ENCODE measurements at regions not wholly inside any gene's neighbourhood (a gene's known extent, or its start where the extent isn't known, plus 50 kb on each side); places are given as distances from the start of the nearest gene placed in this dataset.
"Not testable (repeated sequence)": the region's sequence is repeated elsewhere in the genome, so short reads cannot be mapped to it uniquely, and the experiment has no call there.

DNA sequence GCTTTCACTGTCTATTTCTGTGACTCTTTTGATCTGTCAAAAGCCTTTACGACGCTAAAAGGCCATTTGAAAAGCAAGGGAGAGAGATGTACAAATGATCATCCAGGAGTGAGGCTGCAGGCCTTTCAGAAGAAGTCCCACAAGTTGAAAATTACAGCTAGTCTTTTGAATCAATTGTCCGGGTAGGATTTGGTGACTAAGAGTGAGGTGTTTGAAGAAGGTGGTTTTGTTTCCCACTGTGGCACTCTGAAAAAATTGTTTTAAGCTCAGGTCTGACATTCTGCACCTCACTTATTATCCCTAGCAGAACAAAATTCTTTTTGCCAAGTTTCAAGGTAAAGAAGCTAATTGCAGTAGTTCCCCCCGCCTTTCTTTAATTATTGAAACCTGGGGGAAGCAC lies 50.8 kb upstream of the TMEM108 start:
- H3K9me3 ChIP-seq (ENCODE audit: low read length): no peaks in the 10 kb centered on the region
- no peaks in the 10 kb centered on the region for H3K27me3 ChIP-seq (ENCODE audit: insufficient read depth, low read length, poor library complexity, severe bottlenecking)
- H3K36me3 ChIP-seq (ENCODE audit: insufficient read depth, low read length): no peaks in the 10 kb centered on the region
- CTCF ChIA-PET: no interaction called here
- POLR2A ChIA-PET: no interaction called here
- no peaks in the 10 kb centered on the region for H3K4me1 Mint-ChIP-seq
- no peaks in the 10 kb centered on the region for H3K27me3 Mint-ChIP-seq
- no peak overlapping the region for H3K27ac ChIP-seq (ENCODE audit: low read depth, low read length)
- no peak overlapping the region for H3K27ac Mint-ChIP-seq
- no peak overlapping the region for H3K4me3 ChIP-seq (ENCODE audit: low read length)
- no peaks in the 10 kb centered on the region for H3K4me1 ChIP-seq (ENCODE audit: insufficient read depth, low read length)
- no peak overlapping the region for H3K4me3 Mint-ChIP-seq
- DNase-seq: no peak
- H3K36me3 Mint-ChIP-seq: no peaks in the 10 kb centered on the region
- H3K9me3 Mint-ChIP-seq: peaks cover 0 to 7% (median 1%) of the 10 kb centered on the region in 5 donors

DNA sequence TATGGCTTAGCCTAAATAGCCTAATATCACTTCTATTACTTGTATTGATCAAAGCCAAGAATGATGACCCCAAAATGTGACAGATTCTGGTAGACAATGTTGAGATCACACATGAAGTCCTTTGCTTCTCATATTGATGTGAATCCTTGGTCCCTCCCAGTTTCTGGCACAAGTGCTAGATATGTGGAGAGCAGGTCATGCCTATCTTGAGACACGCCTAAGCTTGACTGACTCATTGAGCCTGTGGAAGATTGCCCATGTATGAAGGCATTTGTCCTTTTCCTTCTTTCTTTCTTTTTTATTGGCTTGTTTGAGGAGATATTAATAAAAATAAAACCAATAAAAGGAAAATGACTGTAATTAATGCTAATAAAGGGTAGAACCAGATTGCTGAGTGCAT lies 54.0 kb upstream of the TMEM108 start:
- Mint-ChIP-seq H3K27me3 (no peaks in the 10 kb centered on the region), H3K4me3 (no peak overlapping the region), H3K4me1 (no peaks in the 10 kb centered on the region), H3K9me3 (peaks cover 0 to 13% (median 9%) of the 10 kb centered on the region in 5 donors), H3K36me3 (no peaks in the 10 kb centered on the region), H3K27ac (no peak overlapping the region)
- Histone ChIP-seq H3K4me1 (ENCODE audit: insufficient read depth, low read length) (no peaks in the 10 kb centered on the region), H3K4me3 (ENCODE audit: low read length) (no peak overlapping the region), H3K27me3 (ENCODE audit: insufficient read depth, low read length, poor library complexity, severe bottlenecking) (no peaks in the 10 kb centered on the region), H3K9me3 (ENCODE audit: low read length) (no peaks in the 10 kb centered on the region), H3K27ac (ENCODE audit: low read depth, low read length) (no peak overlapping the region), H3K36me3 (ENCODE audit: insufficient read depth, low read length) (no peaks in the 10 kb centered on the region)
- ChIA-PET CTCF (no interaction called here), POLR2A (no interaction called here)
- DNase-seq: no peak

DNA sequence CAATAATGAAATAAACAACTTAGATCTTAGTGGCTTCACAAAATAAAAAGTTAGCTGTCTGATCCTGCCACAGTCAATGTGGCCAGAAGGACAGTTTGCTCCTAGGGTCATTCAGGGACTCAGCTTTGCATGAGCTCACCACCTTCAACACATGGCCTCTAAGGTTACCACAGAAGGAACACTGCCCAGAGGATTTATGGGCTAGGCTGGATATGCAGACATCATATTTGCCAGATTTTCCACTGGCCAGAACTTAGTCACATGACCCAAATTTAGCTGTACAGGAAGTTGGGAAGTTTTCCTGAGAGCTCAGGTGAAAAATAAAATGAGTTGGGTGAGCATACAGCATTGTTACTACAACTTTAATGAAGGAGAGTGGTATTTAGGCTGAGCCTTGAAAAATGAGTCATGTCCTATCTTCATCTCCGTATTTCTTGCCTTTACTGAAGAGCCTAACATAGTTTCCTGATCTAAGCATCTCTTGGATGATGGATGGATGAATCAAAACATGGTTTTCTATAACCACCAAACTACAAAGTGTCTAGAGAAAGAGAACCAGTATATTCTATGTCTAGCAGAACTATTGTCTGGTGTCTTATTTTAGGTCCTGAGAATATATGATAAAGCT lies 54.9 kb upstream of the TMEM108 start:
- Histone ChIP-seq H3K4me3 (ENCODE audit: low read length) (no peak overlapping the region), H3K27ac (ENCODE audit: low read depth, low read length) (no peak overlapping the region), H3K36me3 (ENCODE audit: insufficient read depth, low read length) (no peaks in the 10 kb centered on the region), H3K4me1 (ENCODE audit: insufficient read depth, low read length) (no peaks in the 10 kb centered on the region), H3K9me3 (ENCODE audit: low read length) (no peaks in the 10 kb centered on the region), H3K27me3 (ENCODE audit: insufficient read depth, low read length, poor library complexity, severe bottlenecking) (no peaks in the 10 kb centered on the region)
- no peak for DNase-seq
- peaks cover 0 to 1% of the 10 kb centered on the region in 2 donors for H3K27me3 Mint-ChIP-seq
- POLR2A ChIA-PET: no interaction called here
- no peaks in the 10 kb centered on the region for H3K36me3 Mint-ChIP-seq
- no peak overlapping the region for H3K4me3 Mint-ChIP-seq
- no peak overlapping the region for H3K27ac Mint-ChIP-seq
- CTCF ChIA-PET: no interaction called here
- no peaks in the 10 kb centered on the region for H3K4me1 Mint-ChIP-seq
- peaks cover 0 to 15% (median 9%) of the 10 kb centered on the region in 5 donors for H3K9me3 Mint-ChIP-seq

DNA sequence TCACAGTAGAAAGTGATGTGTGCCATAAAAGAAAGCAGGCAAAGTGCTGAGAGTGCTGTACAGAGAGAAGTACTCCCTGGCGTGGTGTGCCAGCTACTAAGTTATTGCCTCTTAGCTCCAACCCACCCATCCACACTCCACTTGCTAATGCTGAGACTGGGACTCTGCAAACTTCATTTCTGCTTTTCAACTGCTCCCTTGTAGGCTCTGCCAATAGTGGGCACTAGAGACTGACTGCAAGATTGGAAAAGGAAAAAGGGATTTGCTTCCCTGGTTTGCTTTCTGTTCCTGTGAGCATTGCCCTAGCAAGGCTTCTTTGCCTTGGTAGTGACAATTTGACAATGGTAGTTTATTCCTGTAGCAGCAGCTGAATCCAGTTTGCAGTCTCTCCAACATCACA lies 56.5 kb upstream of the TMEM108 start:
- H3K4me1 ChIP-seq (ENCODE audit: insufficient read depth, low read length): no peaks in the 10 kb centered on the region
- POLR2A ChIA-PET: no interaction called here
- no peak overlapping the region for H3K27ac ChIP-seq (ENCODE audit: low read depth, low read length)
- no peaks in the 10 kb centered on the region for H3K36me3 Mint-ChIP-seq
- no peak overlapping the region for H3K27ac Mint-ChIP-seq
- CTCF ChIA-PET: no interaction called here
- no peak overlapping the region for H3K4me3 Mint-ChIP-seq
- no peaks in the 10 kb centered on the region for H3K4me1 Mint-ChIP-seq
- no peak for DNase-seq
- no peaks in the 10 kb centered on the region for H3K27me3 ChIP-seq (ENCODE audit: insufficient read depth, low read length, poor library complexity, severe bottlenecking)
- peaks cover 0 to 15% (median 7%) of the 10 kb centered on the region in 5 donors for H3K9me3 Mint-ChIP-seq
- H3K27me3 Mint-ChIP-seq: peaks cover 0 to 1% of the 10 kb centered on the region in 2 donors
- H3K4me3 ChIP-seq (ENCODE audit: low read length): no peak overlapping the region
- H3K9me3 ChIP-seq (ENCODE audit: low read length): no peaks in the 10 kb centered on the region
- H3K36me3 ChIP-seq (ENCODE audit: insufficient read depth, low read length): no peaks in the 10 kb centered on the region

DNA sequence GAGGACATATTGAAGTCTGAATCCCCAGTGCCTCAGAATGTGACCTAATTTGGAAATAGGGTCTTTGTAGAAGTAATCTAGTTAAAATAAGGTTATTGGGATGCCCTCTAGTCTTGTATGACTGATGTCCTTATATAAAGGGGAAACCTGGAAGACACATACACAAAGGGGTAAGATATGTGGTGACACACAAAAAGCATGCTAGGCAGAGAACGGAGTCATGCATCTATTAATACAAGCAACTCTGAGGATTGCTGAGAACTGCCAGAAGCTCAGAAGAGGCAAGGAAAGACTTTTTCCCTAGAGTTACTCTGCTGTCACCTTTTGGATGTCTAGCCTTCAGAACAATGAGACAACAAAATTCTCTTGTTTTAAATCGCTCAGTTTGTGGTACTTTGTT lies 58.1 kb upstream of the TMEM108 start:
- Mint-ChIP-seq H3K27ac (no peak overlapping the region), H3K4me1 (no peaks in the 10 kb centered on the region), H3K9me3 (peaks cover 0 to 16% (median 7%) of the 10 kb centered on the region in 5 donors), H3K27me3 (peaks cover 0 to 1% of the 10 kb centered on the region in 2 donors), H3K36me3 (no peaks in the 10 kb centered on the region), H3K4me3 (no peak overlapping the region)
- Histone ChIP-seq H3K27me3 (ENCODE audit: insufficient read depth, low read length, poor library complexity, severe bottlenecking) (no peaks in the 10 kb centered on the region), H3K4me1 (ENCODE audit: insufficient read depth, low read length) (no peaks in the 10 kb centered on the region), H3K4me3 (ENCODE audit: low read length) (no peak overlapping the region), H3K27ac (ENCODE audit: low read depth, low read length) (no peak overlapping the region), H3K36me3 (ENCODE audit: insufficient read depth, low read length) (no peaks in the 10 kb centered on the region), H3K9me3 (ENCODE audit: low read length) (no peaks in the 10 kb centered on the region)
- DNase-seq: no peak
- CTCF ChIA-PET: no interaction called here
- POLR2A ChIA-PET: no interaction called here

DNA sequence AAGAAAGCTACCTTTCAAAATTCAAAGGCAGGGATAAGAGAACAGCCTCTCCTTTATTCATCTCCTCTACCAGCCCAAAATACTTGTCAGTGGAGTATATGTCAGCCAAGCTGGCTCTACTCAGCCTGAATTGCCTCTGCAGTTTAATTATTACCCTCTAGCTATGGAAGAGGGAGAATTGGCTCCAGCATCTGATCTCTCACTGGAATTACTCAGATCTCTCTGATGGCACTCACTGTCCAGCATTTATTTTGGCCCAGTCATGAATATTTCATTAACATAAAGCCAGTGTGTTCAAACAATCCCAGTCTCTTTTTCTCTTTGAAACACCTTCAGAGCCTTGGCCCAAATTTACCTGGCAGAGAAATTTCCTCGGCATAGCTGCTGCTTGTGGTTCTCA lies 58.6 kb upstream of the TMEM108 start:
- CTCF ChIA-PET: no interaction called here
- no peak overlapping the region for H3K4me3 Mint-ChIP-seq

DNA sequence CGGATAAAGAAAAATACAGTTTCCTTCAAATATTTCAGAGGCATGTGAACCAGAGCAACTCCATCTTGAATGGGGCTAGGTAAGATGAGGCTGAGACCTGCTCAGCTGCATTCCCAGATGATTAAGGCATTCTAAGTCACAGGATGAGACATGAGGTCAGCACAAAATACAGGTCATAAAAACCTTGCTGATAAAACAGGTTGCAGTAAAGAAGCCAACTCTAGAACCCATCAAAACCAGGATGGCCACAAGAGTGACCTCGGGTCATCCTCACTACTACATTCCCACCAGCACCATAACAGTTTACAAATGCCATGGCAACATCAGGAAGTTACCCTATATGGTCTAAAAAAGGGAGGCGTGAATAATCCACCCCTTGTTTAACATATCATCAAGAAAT lies 59.2 kb upstream of the TMEM108 start:
- CTCF ChIA-PET; H3K4me3 ChIP-seq (ENCODE audit: low read length); H3K4me1 Mint-ChIP-seq; H3K27ac Mint-ChIP-seq; POLR2A ChIA-PET; H3K27me3 ChIP-seq (ENCODE audit: insufficient read depth, low read length, poor library complexity, severe bottlenecking); H3K27ac ChIP-seq (ENCODE audit: low read depth, low read length); H3K36me3 ChIP-seq (ENCODE audit: insufficient read depth, low read length); H3K36me3 Mint-ChIP-seq; H3K27me3 Mint-ChIP-seq; H3K9me3 ChIP-seq (ENCODE audit: low read length); H3K4me3 Mint-ChIP-seq; DNase-seq; H3K4me1 ChIP-seq (ENCODE audit: insufficient read depth, low read length): not testable (repeated sequence)
- H3K9me3 Mint-ChIP-seq: peaks cover 0 to 16% (median 7%) of the 10 kb centered on the region in 5 donors

More for the DNA sequence above, 58.6 kb upstream of the TMEM108 start:
- H3K9me3 ChIP-seq (ENCODE audit: low read length): no peaks in the 10 kb centered on the region
- H3K27me3 Mint-ChIP-seq: peaks cover 0 to 1% of the 10 kb centered on the region in 2 donors
- POLR2A ChIA-PET: no interaction called here
- no peaks in the 10 kb centered on the region for H3K36me3 Mint-ChIP-seq
- H3K27ac Mint-ChIP-seq: no peak overlapping the region
- no peak overlapping the region for H3K4me3 ChIP-seq (ENCODE audit: low read length)
- H3K9me3 Mint-ChIP-seq: peaks cover 0 to 16% (median 7%) of the 10 kb centered on the region in 5 donors
- H3K27ac ChIP-seq (ENCODE audit: low read depth, low read length): no peak overlapping the region
- H3K4me1 ChIP-seq (ENCODE audit: insufficient read depth, low read length): no peaks in the 10 kb centered on the region
- DNase-seq: no peak
- H3K36me3 ChIP-seq (ENCODE audit: insufficient read depth, low read length): no peaks in the 10 kb centered on the region
- no peaks in the 10 kb centered on the region for H3K4me1 Mint-ChIP-seq
- H3K27me3 ChIP-seq (ENCODE audit: insufficient read depth, low read length, poor library complexity, severe bottlenecking): no peaks in the 10 kb centered on the region

DNA sequence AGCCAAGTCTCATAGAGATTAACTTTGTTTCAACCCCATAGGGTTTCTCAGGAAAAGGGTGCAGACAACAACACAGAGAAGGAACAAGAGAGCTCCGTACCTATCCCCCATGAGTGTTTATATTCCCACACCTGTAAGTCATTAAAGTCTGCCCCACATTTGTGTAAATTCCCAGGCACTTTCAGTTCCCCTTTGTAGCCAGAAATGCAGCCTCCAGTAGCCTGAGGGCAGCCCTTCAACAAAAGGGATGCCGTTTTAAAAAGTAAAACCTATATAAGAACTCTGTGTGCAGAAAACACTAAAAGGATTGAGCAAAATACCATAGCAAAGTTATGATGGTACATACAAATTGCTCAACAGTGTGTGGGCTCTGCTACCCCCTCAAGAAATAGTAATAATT lies 59.7 kb upstream of the TMEM108 start:
- H3K4me3 Mint-ChIP-seq: no peak overlapping the region
- H3K27me3 Mint-ChIP-seq: peaks cover 0 to 1% of the 10 kb centered on the region in 2 donors
- ChIA-PET POLR2A (no interaction called here), CTCF (no interaction called here)
- peaks cover 0 to 16% (median 7%) of the 10 kb centered on the region in 5 donors for H3K9me3 Mint-ChIP-seq
- H3K27me3 ChIP-seq (ENCODE audit: insufficient read depth, low read length, poor library complexity, severe bottlenecking): no peaks in the 10 kb centered on the region
- no peaks in the 10 kb centered on the region for H3K4me1 ChIP-seq (ENCODE audit: insufficient read depth, low read length)
- H3K27ac ChIP-seq (ENCODE audit: low read depth, low read length): no peak overlapping the region
- H3K36me3 Mint-ChIP-seq: no peaks in the 10 kb centered on the region
- H3K4me1 Mint-ChIP-seq: no peaks in the 10 kb centered on the region
- H3K9me3 ChIP-seq (ENCODE audit: low read length): no peaks in the 10 kb centered on the region
- no peaks in the 10 kb centered on the region for H3K36me3 ChIP-seq (ENCODE audit: insufficient read depth, low read length)
- H3K27ac Mint-ChIP-seq: no peak overlapping the region
- no peak for DNase-seq
- H3K4me3 ChIP-seq (ENCODE audit: low read length): no peak overlapping the region

DNA sequence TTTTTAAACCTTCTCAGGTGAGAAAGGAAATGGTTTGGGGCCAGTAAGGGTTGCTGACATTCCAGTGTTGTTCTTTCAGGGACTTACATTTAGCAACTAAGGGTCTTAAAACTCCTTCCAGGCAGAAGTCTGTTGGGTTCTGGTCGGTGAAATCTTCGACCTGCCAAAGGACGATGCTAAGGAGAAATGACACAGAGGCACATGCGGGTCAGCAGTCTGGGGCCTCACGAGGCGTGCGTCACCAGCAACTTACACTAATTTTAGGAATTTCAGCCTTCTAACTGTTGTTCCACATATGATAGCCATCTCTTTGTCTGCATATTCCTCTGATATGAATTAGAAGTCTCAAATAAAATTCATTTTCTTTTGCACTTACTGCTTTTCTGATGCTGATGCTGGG lies 64.1 kb upstream of the TMEM108 start:
- H3K4me3 Mint-ChIP-seq: no peak overlapping the region
- H3K27ac ChIP-seq (ENCODE audit: low read depth, low read length): no peak overlapping the region
- H3K36me3 Mint-ChIP-seq: no peaks in the 10 kb centered on the region
- peaks cover 0 to 1% of the 10 kb centered on the region in 2 donors for H3K27me3 Mint-ChIP-seq
- no peak overlapping the region for H3K27ac Mint-ChIP-seq
- no peaks in the 10 kb centered on the region for H3K4me1 Mint-ChIP-seq
- H3K9me3 Mint-ChIP-seq: peaks cover 0 to 5% (median 0%) of the 10 kb centered on the region in 5 donors
- CTCF ChIA-PET: no interaction called here
- no peak overlapping the region for H3K4me3 ChIP-seq (ENCODE audit: low read length)
- no peaks in the 10 kb centered on the region for H3K4me1 ChIP-seq (ENCODE audit: insufficient read depth, low read length)
- no peaks in the 10 kb centered on the region for H3K27me3 ChIP-seq (ENCODE audit: insufficient read depth, low read length, poor library complexity, severe bottlenecking)
- DNase-seq: no peak
- POLR2A ChIA-PET: no interaction called here
- H3K9me3 ChIP-seq (ENCODE audit: low read length): no peaks in the 10 kb centered on the region
- no peaks in the 10 kb centered on the region for H3K36me3 ChIP-seq (ENCODE audit: insufficient read depth, low read length)

Measured in CD8-positive, alpha-beta memory T cell (primary cell).